BLaER1 (cell line): ENCODE measurements at regions not wholly inside any gene's neighbourhood (a gene's known extent, or its start where the extent isn't known, plus 50 kb on each side); places are given as distances from the start of the nearest gene placed in this dataset.
"Not testable (repeated sequence)": the region's sequence is repeated elsewhere in the genome, so short reads cannot be mapped to it uniquely, and the experiment has no call there.

Source experiments
- H3K27ac ChIP-seq: shearing (Covaris generic); formaldehyde crosslinking; 2 replicates; pipeline ENCODE4 v1.8.1; 2022
- H3K27me3 ChIP-seq: shearing (Covaris generic); formaldehyde crosslinking; 2 replicates; pipeline ENCODE4 v1.8.1; 2022
- H3K36me3 ChIP-seq: shearing (Covaris generic); formaldehyde crosslinking; 2 replicates; pipeline ENCODE4 v1.8.1; 2022
- H3K4me1 ChIP-seq: shearing (Covaris generic); formaldehyde crosslinking; 2 replicates; pipeline ENCODE4 v1.8.1; 2022
- H3K4me2 ChIP-seq: shearing (Covaris generic); formaldehyde crosslinking; 2 replicates; pipeline ENCODE4 v1.8.1; 2022
- H3K4me3 ChIP-seq: shearing (Covaris generic); formaldehyde crosslinking; 2 replicates; pipeline ENCODE4 v1.8.1; 2022
- H3K9ac ChIP-seq: shearing (Covaris generic); formaldehyde crosslinking; 2 replicates; pipeline ENCODE4 v1.8.1; 2022
- H3K9me3 ChIP-seq: shearing (Covaris generic); formaldehyde crosslinking; 2 replicates; pipeline ENCODE4 v1.8.1; 2022
- H4K20me1 ChIP-seq: shearing (Covaris generic); formaldehyde crosslinking; 2 replicates; pipeline ENCODE4 v1.8.1; 2022
- Cebpa-rat ChIP-seq: shearing (Covaris generic); IDR thresholded peaks from 2 replicates; pipeline ENCODE4 v1.8.1; 2022

DNA sequence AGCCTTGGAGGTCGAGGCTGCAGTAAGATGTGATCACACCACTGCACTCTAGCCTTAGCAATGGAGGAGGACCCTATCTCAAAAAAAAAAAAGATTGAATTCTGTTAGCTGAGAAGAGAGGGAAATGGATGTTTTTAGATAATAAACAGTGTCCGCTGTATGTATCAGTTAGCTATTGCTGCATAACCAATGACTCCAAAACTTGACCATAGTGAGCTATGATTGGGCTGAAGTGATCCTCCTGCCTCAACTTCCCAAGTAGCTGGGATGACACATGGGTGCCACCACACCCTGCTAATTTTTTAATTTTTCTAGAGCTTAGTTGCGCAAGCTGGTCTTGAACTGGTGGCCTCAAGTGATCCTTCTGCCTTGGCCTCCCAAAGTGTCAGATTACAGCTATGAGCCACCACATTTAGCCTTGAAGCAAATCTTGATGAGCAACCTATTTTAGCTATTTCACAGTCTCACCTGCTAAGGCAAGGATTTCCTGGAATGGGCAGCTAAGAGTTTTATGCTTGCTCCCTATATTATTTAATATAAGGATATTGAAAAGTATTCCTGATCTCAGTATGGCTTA, 68.3 kb upstream of the ATF7IP2 start:
- no peak overlapping the region for H3K4me2 ChIP-seq
- no peak for TF ChIP-seq Cebpa-rat
- no peaks in the 10 kb centered on the region for H3K27me3 ChIP-seq
- no peak overlapping the region for H3K4me3 ChIP-seq
- H4K20me1 ChIP-seq: no peaks in the 10 kb centered on the region
- no peaks in the 10 kb centered on the region for H3K36me3 ChIP-seq
- peaks cover 23% of the 10 kb centered on the region for H3K4me1 ChIP-seq
- no peaks in the 10 kb centered on the region for H3K9me3 ChIP-seq
- no peak overlapping the region for H3K27ac ChIP-seq
- no peak overlapping the region for H3K9ac ChIP-seq

DNA sequence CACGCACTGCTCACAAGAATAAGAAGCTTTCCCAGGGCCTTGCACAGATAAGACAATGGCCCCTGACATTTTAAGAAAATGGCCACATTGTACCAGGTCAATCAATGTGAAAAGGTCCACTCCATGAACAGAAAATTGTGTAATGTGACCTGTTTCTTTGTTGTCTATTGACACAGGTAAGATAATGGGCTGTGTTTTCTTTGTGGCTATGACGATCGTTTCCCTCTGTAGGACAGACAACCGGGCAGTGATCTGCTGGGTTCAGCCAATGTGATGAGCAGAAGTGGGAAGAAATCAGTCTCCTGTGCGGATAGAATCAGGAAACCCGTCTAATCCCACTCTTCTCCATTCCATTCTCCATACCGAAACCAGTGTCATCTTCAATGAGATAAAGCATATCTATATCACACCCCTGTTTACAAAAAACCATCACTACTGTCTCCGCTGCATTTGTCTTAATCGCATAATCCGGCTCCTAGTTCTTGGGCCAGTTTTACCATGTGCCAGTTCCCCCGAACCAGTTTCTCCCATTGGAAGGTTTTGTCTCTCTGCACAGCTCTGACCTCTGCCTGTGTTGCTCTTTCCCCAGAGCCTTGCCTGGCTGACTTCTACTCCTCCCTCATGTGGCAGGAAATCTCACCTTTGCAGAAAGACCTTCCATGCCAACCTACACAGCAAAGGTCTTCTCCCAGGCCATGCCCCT, 66.9 kb upstream of the ATF7IP2 start:
- H3K9ac ChIP-seq: no peak overlapping the region
- no peak for TF ChIP-seq Cebpa-rat
- H3K4me3 ChIP-seq: no peak overlapping the region
- no peaks in the 10 kb centered on the region for H3K36me3 ChIP-seq
- no peaks in the 10 kb centered on the region for H4K20me1 ChIP-seq
- peaks cover 8% of the 10 kb centered on the region for H3K4me1 ChIP-seq
- no peak overlapping the region for H3K27ac ChIP-seq
- H3K9me3 ChIP-seq: no peaks in the 10 kb centered on the region
- H3K27me3 ChIP-seq: no peaks in the 10 kb centered on the region
- H3K4me2 ChIP-seq: no peak overlapping the region

DNA sequence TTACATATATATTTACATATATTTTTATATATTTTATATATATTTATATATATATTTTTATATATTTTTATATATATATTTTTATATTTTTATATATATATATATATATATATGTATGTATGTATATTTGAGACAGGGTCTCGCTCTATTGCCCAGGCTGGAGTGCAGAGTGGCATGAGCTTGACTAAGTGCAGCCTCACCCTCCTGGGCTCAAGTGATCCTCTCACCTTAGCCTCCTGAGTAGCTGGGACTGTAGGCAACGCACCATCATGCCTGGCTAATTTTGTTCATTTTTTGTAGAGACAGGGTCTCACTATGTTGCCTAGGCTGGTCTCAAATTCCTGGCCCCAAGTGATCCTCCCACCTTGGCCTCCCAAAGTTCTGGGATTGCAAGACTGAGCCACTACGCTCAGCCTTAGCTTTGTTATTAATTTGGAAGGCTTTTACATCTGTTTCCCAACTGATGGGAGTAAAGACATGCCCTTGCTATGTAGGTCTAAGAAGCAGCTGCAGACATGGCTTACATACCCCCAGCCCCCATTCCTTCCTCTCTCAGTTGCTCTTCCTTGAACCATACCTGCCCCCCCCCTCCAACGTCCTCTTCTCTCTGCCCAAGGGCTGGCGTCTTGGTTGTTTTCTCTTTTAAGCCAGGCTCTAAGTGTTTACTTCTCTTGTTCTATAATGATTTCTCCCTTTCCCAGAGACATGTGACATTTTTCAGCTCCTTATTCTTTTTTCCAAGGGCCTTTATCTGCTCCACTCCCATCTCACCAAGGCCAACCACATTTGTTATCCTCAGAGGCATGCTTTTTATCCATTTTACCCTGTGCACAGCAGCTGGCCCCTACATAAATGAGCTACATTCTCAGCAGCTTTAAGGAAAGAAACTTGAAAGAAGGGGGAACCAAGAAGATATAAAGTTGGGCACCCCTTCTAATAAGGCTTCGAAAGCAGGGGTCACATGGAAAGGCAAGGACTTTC, 64.2 kb upstream of the ATF7IP2 start:
- H3K4me3 ChIP-seq: no peak overlapping the region
- H3K4me2 ChIP-seq: no peak overlapping the region
- TF ChIP-seq Cebpa-rat: no peak
- H3K36me3 ChIP-seq: no peaks in the 10 kb centered on the region
- H3K9me3 ChIP-seq: no peaks in the 10 kb centered on the region
- H4K20me1 ChIP-seq: no peaks in the 10 kb centered on the region
- no peaks in the 10 kb centered on the region for H3K27me3 ChIP-seq
- H3K4me1 ChIP-seq: no peaks in the 10 kb centered on the region; the same call in 1 of the 2 replicates
- H3K9ac ChIP-seq: no peak overlapping the region
- H3K27ac ChIP-seq: no peak overlapping the region

DNA sequence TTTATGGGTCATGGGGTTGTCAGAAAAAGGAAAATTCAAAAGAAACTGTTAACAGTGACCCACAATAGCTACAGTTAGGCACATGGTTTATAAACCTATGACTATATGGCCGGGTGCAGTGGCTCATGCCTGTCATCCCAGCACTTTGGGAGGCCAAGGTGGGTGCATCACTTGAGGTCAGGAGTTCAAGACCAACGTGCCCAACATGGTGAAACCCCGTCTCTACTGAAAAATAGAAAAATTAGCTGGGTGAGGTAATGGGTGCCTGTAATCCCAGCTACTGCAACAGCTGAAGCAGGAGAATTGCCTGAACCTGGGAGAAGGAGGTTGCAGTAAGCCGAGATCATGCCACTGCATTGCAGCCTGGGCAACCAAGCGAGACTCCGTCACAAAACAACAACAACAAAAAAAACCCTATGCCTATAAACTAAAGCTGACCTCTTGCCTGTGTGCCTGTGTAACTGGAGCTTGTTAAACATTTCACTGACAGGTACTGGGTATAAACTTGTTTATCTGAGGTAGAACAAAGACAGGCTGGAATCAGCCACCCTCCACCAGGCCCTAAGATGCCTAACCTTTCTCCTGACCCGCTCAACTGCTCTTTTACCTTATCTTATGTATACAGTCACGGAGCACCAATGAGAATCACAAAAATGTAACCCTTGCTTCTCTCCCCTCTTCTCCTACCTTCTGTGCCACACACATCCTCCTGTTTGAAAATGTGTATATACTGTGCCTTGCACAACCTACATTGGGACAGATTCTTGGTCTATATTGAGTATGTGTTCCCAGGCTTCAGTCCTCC, 62.9 kb upstream of the ATF7IP2 start:
- Histone ChIP-seq H3K27ac (no peak overlapping the region), H3K4me3 (no peak overlapping the region), H3K9ac (no peak overlapping the region), H3K4me2 (no peak overlapping the region), H3K9me3 (no peaks in the 10 kb centered on the region), H3K36me3 (no peaks in the 10 kb centered on the region), H4K20me1 (no peaks in the 10 kb centered on the region), H3K4me1 (no peaks in the 10 kb centered on the region; the same call in 1 of the 2 replicates), H3K27me3 (no peaks in the 10 kb centered on the region)
- no peak for TF ChIP-seq Cebpa-rat

DNA sequence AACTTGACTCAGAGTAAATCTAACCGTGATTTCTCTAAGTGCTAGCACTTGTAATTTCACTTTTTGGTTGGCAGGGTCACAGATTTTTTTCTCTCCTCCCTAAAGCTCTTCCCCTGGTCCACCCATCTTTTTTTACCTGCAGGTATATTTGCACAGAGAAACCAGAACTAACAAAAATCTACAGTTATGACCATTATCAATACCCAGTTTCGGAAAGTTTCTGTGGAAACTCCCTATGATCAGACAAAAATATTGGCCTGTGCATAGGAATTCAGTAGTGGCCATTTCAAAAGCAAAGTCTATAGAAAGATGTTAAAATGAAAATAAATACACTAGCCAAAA, 62.4 kb upstream of the ATF7IP2 start:
- peaks cover 5% of the 10 kb centered on the region for H3K4me1 ChIP-seq
- H3K4me3 ChIP-seq: no peak overlapping the region
- H3K36me3 ChIP-seq: no peaks in the 10 kb centered on the region
- no peak overlapping the region for H3K9ac ChIP-seq
- no peaks in the 10 kb centered on the region for H3K27me3 ChIP-seq
- no peak overlapping the region for H3K4me2 ChIP-seq
- no peak for TF ChIP-seq Cebpa-rat
- no peaks in the 10 kb centered on the region for H3K9me3 ChIP-seq
- H3K27ac ChIP-seq: no peak overlapping the region
- H4K20me1 ChIP-seq: no peaks in the 10 kb centered on the region

DNA sequence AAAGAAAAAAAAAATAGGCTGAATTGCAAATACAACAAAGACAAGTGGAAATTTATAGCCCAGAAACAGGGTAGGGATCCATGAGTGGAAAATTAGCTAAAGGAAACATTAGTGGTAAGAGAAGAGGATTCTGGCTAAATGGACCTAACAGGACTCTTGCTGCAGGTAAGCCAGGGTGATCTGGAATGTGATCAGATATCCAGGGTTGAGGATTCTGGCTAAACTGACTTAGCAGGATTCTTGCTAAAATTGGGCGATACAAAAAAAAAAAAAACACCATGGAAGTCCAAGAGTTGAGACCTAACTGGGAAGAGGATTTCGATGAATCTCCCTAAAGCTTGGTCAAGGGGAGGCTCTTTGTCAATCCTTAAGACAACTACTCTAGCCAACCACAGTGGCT, 61.7 kb upstream of the ATF7IP2 start:
- no peak for TF ChIP-seq Cebpa-rat

DNA sequence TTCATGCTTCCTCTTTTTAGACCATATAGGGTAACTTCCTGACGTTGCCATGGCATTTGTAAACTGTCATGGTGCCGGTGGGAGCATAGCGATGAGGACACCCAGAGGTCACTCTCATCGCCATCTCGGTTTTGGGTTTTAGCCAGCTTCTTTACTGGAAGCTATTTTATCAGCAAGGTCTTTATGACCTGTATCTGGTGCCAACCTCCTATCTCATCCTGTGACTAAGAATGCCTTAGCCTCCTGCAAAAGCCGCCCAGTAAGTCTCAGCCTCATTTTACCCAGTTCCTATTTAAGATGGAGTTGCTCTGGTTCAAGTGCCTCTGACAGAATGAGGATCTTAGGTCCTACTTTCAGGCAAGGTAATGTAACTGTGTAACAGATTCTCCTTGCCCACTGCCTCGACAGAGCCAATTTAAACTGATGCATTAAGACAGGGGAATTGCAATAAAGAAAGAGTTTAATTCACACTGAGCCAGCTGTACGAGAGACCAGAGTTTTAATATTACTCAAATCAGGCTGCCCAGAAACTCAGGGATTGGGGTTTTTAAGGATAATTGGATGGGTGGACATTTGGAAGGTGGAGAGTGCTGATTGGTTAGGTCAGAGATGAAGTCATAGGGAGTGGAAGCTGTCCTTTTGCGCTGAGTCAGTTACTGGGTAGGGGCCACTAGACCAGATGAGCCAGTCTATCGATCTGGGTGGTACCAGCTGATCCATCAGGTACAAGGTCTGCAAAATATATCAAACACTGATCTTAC, 59.9 kb upstream of the ATF7IP2 start:
- H3K27ac ChIP-seq: no peak overlapping the region
- TF ChIP-seq Cebpa-rat: no peak
- peaks cover 30% of the 10 kb centered on the region for H3K4me1 ChIP-seq
- no peak overlapping the region for H3K9ac ChIP-seq
- no peaks in the 10 kb centered on the region for H4K20me1 ChIP-seq
- H3K4me2 ChIP-seq: no peak overlapping the region
- no peaks in the 10 kb centered on the region for H3K36me3 ChIP-seq
- H3K4me3 ChIP-seq: no peak overlapping the region
- no peaks in the 10 kb centered on the region for H3K9me3 ChIP-seq
- no peaks in the 10 kb centered on the region for H3K27me3 ChIP-seq

More for the DNA sequence above, 61.7 kb upstream of the ATF7IP2 start:
- Histone ChIP-seq H3K27ac (no peak overlapping the region), H3K4me1 (peaks cover 12% of the 10 kb centered on the region), H3K27me3 (no peaks in the 10 kb centered on the region), H3K36me3 (no peaks in the 10 kb centered on the region), H3K4me3 (no peak overlapping the region), H4K20me1 (no peaks in the 10 kb centered on the region), H3K4me2 (no peak overlapping the region), H3K9me3 (no peaks in the 10 kb centered on the region), H3K9ac (no peak overlapping the region)

DNA sequence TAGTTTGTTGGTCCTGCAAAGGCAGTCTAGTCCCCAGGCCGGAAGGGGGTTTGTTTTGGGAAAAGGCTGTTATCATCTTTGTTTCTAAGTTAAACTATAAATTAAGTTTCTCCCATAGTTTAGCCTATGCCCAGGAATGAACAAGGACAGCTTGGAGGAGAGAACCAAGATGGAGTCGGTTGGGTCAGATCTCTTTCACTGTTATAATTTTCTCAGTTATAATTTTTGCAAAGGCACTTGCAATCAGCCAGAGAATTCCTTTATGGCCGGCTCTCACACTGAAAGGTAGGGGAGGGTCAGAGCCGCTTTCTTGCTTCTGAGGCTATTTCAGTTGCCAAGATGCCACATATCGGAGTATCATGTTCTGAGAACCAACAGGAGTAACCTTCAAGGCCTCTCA, 59.2 kb upstream of the ATF7IP2 start:
- TF ChIP-seq Cebpa-rat: no peak

DNA sequence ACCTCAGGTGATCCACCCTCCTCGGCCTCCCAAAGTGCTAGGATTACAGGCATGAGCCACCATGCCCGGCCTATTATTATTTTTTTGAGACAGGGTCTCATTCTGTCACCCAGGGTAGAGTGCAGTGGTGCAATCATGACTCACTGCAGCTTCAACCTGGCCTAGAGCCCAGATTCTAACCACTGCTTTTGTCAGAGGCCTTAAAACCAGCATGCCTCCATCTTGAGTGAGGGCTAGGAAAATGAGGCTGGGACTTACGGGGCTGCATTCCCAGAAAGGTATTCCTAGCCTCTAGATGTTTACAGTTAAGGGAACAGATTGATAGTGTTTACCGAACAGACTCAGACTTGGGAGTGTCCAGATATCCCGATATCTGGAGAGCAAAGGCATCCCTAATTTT, 57.6 kb upstream of the ATF7IP2 start:
- H4K20me1 ChIP-seq, H3K36me3 ChIP-seq, H3K4me2 ChIP-seq, H3K9ac ChIP-seq, H3K4me3 ChIP-seq, H3K9me3 ChIP-seq, H3K27me3 ChIP-seq, H3K27ac ChIP-seq: not testable (repeated sequence)
- H3K4me1 ChIP-seq: peaks cover 34% of the 10 kb centered on the region

More for the DNA sequence above, 59.2 kb upstream of the ATF7IP2 start:
- Histone ChIP-seq H3K4me3 (no peak overlapping the region), H3K27ac (no peak overlapping the region), H4K20me1 (no peaks in the 10 kb centered on the region), H3K4me2 (no peak overlapping the region), H3K36me3 (no peaks in the 10 kb centered on the region), H3K27me3 (no peaks in the 10 kb centered on the region), H3K9me3 (no peaks in the 10 kb centered on the region), H3K4me1 (peaks cover 34% of the 10 kb centered on the region), H3K9ac (no peak overlapping the region)
